ENCODE measurements at regions not wholly inside any gene's neighbourhood (a gene's known extent, or its start where the extent isn't known, plus 50 kb on each side); places are given as distances from the start of the nearest gene placed in this dataset.

- Mint-ChIP-seq H3K36me3 (ENCODE audit: insufficient read depth in 2 of 2) (no peaks in the 10 kb centered on the region), H3K27ac (no peak overlapping the region), H3K9me3 (no peaks in the 10 kb centered on the region), H3K4me1 (ENCODE audit: low read depth) (no peaks in the 10 kb centered on the region), H3K4me3 (no peak overlapping the region), H3K27me3 (ENCODE audit: low read depth) (no peaks in the 10 kb centered on the region)
- ATAC-seq (replicated peaks in 1 of 2) (no peak), DNase-seq (no peak)
Observed at GRCh38 chr2:143974262-143974661, 545.7 kb downstream of the ZEB2 start.

DNA sequence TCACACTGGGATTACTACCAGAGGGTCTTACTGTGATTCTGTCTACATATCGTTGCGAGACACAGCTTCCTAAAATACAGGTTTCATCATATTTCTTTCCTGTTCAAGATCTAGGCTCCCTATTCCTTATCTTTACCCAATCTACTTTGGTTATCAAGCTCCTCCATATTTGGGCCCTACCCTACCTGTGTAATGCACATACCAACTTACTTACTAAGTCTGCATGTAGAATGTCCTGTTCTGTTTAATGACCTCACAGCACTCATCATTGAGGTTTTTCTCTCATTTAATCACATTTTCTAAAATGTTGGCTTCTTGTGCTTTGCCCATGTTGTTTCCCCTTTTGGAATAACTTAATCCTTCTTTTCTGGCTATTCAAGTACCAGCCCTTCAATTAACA is 551.1 kb downstream of the ZEB2 start:
- Mint-ChIP-seq H3K27me3 (ENCODE audit: low read depth) (no peaks in the 10 kb centered on the region), H3K9me3 (no peaks in the 10 kb centered on the region), H3K36me3 (ENCODE audit: insufficient read depth in 2 of 2) (peaks cover 0 to 1% of the 10 kb centered on the region in 2 donors), H3K27ac (no peak overlapping the region), H3K4me3 (no peak overlapping the region), H3K4me1 (ENCODE audit: low read depth) (peaks cover 9% of the 10 kb centered on the region)
- no peak for DNase-seq
- peak; percentile 12 to 16 for ATAC-seq (replicated peaks in 1 of 2)

DNA sequence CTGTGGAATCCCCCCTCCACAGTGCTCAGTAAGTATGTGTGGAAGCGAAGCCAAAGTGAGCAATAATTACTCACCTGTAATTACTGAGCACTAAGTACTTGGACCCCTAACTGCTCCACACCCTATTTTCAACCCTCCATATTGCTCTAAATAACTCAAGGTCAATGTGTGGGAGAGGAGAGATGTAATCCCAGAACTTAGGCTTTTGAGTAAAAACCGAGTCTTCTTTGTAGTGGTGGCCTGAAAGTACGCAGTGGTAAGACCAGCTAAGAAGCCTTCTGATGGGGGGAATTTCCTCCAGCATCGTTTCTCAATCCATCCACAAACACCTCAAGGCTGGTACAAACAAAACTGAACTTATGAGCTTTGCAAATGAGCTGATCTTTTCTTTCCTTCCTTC is 551.6 kb downstream of the ZEB2 start:
- Mint-ChIP-seq H3K9me3 (no peaks in the 10 kb centered on the region), H3K27ac (no peak overlapping the region), H3K36me3 (ENCODE audit: insufficient read depth in 2 of 2) (peaks cover 0 to 1% of the 10 kb centered on the region in 2 donors), H3K4me3 (no peak overlapping the region), H3K4me1 (ENCODE audit: low read depth) (peaks cover 9% of the 10 kb centered on the region), H3K27me3 (ENCODE audit: low read depth) (no peaks in the 10 kb centered on the region)
- DNase-seq, result peak; percentile 4 to 14
- peak; percentile 90 to 91 for ATAC-seq (replicated peaks in 1 of 2)

GRCh38 chr2:143965493-143966164 is 554.3 kb downstream of the ZEB2 start:
- DNase-seq (no peak), ATAC-seq (replicated peaks in 1 of 2) (no peak)
- H3K27ac Mint-ChIP-seq, result no peak overlapping the region
- peaks cover 1 to 2% of the 10 kb centered on the region in 2 donors for H3K36me3 Mint-ChIP-seq (ENCODE audit: insufficient read depth in 2 of 2)
- peaks cover 9% of the 10 kb centered on the region for H3K4me1 Mint-ChIP-seq (ENCODE audit: low read depth)
- H3K4me3 Mint-ChIP-seq, result no peak overlapping the region
- no peaks in the 10 kb centered on the region for H3K27me3 Mint-ChIP-seq (ENCODE audit: low read depth)
- H3K9me3 Mint-ChIP-seq, result no peaks in the 10 kb centered on the region

GRCh38 chr2:143964891-143965290 is 555.0 kb downstream of the ZEB2 start:
- H3K4me3 Mint-ChIP-seq, result no peak overlapping the region
- H3K4me1 Mint-ChIP-seq (ENCODE audit: low read depth), result peaks cover 9% of the 10 kb centered on the region
- DNase-seq, result no peak
- peaks cover 3 to 5% of the 10 kb centered on the region in 2 donors for H3K36me3 Mint-ChIP-seq (ENCODE audit: insufficient read depth in 2 of 2)
- ATAC-seq (replicated peaks in 1 of 2), result no peak
- H3K27me3 Mint-ChIP-seq (ENCODE audit: low read depth), result no peaks in the 10 kb centered on the region
- H3K9me3 Mint-ChIP-seq, result peaks cover 3 to 4% of the 10 kb centered on the region in 2 donors
- H3K27ac Mint-ChIP-seq, result no peak overlapping the region

- ATAC-seq (replicated peaks in 1 of 2) (no peak), DNase-seq (no peak)
- Mint-ChIP-seq H3K4me1 (ENCODE audit: low read depth) (no peaks in the 10 kb centered on the region), H3K27me3 (ENCODE audit: low read depth) (no peaks in the 10 kb centered on the region), H3K4me3 (no peak overlapping the region), H3K27ac (no peak overlapping the region), H3K36me3 (ENCODE audit: insufficient read depth in 2 of 2) (peaks cover 4 to 5% of the 10 kb centered on the region in 2 donors), H3K9me3 (peaks cover 3 to 4% of the 10 kb centered on the region in 2 donors)
Observed at GRCh38 chr2:143960177-143960576, 559.7 kb downstream of the ZEB2 start.

GRCh38 chr2:143957321-143957720 is 562.6 kb downstream of the ZEB2 start:
- no peaks in the 10 kb centered on the region for H3K4me1 Mint-ChIP-seq (ENCODE audit: low read depth)
- ATAC-seq (replicated peaks in 1 of 2) (no peak), DNase-seq (no peak)
- no peak overlapping the region for H3K4me3 Mint-ChIP-seq
- H3K27me3 Mint-ChIP-seq (ENCODE audit: low read depth), result no peaks in the 10 kb centered on the region
- H3K27ac Mint-ChIP-seq, result no peak overlapping the region
- H3K36me3 Mint-ChIP-seq (ENCODE audit: insufficient read depth in 2 of 2), result peaks cover 4 to 5% of the 10 kb centered on the region in 2 donors
- peaks cover 3 to 4% of the 10 kb centered on the region in 2 donors for H3K9me3 Mint-ChIP-seq

- ATAC-seq (replicated peaks in 1 of 2) (no peak), DNase-seq (no peak)
- no peak overlapping the region for H3K4me3 Mint-ChIP-seq
- peaks cover 4% of the 10 kb centered on the region in 2 donors for H3K36me3 Mint-ChIP-seq (ENCODE audit: insufficient read depth in 2 of 2)
- peaks cover 3 to 4% of the 10 kb centered on the region in 2 donors for H3K9me3 Mint-ChIP-seq
- H3K4me1 Mint-ChIP-seq (ENCODE audit: low read depth), result no peaks in the 10 kb centered on the region
- H3K27me3 Mint-ChIP-seq (ENCODE audit: low read depth), result no peaks in the 10 kb centered on the region
- H3K27ac Mint-ChIP-seq, result no peak overlapping the region
Observed at GRCh38 chr2:143955401-143956065, 564.4 kb downstream of the ZEB2 start.

- no peak overlapping the region for H3K27ac Mint-ChIP-seq
- peaks cover 0 to 2% of the 10 kb centered on the region in 2 donors for H3K36me3 Mint-ChIP-seq (ENCODE audit: insufficient read depth in 2 of 2)
- H3K9me3 Mint-ChIP-seq, result no peaks in the 10 kb centered on the region
- DNase-seq (no peak), ATAC-seq (replicated peaks in 1 of 2) (no peak)
- no peaks in the 10 kb centered on the region for H3K27me3 Mint-ChIP-seq (ENCODE audit: low read depth)
- H3K4me3 Mint-ChIP-seq, result no peak overlapping the region
- H3K4me1 Mint-ChIP-seq (ENCODE audit: low read depth), result no peaks in the 10 kb centered on the region
Observed at GRCh38 chr2:143954844-143955243, 565.1 kb downstream of the ZEB2 start.

DNA sequence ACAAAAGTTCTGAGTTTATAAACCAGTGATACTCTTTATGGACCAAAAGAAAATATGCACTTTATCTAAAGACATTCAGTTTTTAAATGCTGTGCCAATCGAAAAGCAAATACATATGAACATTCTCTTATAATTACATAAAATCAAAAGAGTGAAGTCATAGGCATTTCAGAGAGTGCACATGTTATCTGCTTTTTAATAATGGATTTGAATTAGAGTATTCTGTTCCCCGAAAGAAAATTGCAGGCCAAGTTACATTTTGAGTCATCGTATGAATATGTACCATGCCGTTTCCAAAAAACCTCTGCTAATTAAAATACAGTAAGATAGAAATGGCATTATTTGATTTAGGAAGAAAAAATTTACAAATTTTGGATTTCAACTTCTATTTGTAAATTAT is 565.7 kb downstream of the ZEB2 start:
- no peak overlapping the region for H3K4me3 Mint-ChIP-seq
- no peak for DNase-seq
- no peak for ATAC-seq (replicated peaks in 1 of 2)
- H3K9me3 Mint-ChIP-seq, result no peaks in the 10 kb centered on the region
- no peaks in the 10 kb centered on the region for H3K36me3 Mint-ChIP-seq (ENCODE audit: insufficient read depth in 2 of 2)
- H3K27me3 Mint-ChIP-seq (ENCODE audit: low read depth), result no peaks in the 10 kb centered on the region
- no peaks in the 10 kb centered on the region for H3K4me1 Mint-ChIP-seq (ENCODE audit: low read depth)
- H3K27ac Mint-ChIP-seq, result no peak overlapping the region

- H3K27me3 Mint-ChIP-seq (ENCODE audit: low read depth), result no peaks in the 10 kb centered on the region
- ATAC-seq (replicated peaks in 1 of 2), result no peak
Observed at GRCh38 chr2:143953451-143954030, 566.4 kb downstream of the ZEB2 start.

DNA sequence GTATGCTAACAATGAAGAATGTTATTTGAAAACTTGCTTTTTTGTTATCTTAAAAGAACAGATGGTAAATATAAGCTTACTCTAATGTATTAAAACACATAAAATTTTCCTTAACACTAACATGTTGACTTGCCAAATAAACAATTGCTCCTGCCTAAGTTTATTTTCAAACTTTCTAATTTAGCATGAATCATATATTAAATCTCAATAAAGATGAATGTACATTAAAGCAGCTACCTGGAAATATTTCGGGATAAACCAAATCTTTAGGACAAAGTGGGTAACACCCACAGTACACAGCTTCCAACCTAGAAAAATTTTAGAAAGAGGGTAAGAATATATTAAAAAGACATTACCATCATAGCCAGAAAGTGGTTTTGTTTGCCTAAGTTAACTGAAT is 567.4 kb downstream of the ZEB2 start:
- Mint-ChIP-seq H3K4me3 (no peak overlapping the region), H3K27ac (no peak overlapping the region), H3K36me3 (ENCODE audit: insufficient read depth in 2 of 2) (no peaks in the 10 kb centered on the region), H3K9me3 (no peaks in the 10 kb centered on the region), H3K27me3 (ENCODE audit: low read depth) (no peaks in the 10 kb centered on the region), H3K4me1 (ENCODE audit: low read depth) (peaks cover 4% of the 10 kb centered on the region)
- DNase-seq (no peak), ATAC-seq (replicated peaks in 1 of 2) (no peak)

More at GRCh38 chr2:143953451-143954030, 566.4 kb downstream of the ZEB2 start:
- no peak for DNase-seq
- no peaks in the 10 kb centered on the region for H3K4me1 Mint-ChIP-seq (ENCODE audit: low read depth)
- H3K9me3 Mint-ChIP-seq, result no peaks in the 10 kb centered on the region
- no peak overlapping the region for H3K27ac Mint-ChIP-seq
- no peak overlapping the region for H3K4me3 Mint-ChIP-seq
- no peaks in the 10 kb centered on the region for H3K36me3 Mint-ChIP-seq (ENCODE audit: insufficient read depth in 2 of 2)

DNA sequence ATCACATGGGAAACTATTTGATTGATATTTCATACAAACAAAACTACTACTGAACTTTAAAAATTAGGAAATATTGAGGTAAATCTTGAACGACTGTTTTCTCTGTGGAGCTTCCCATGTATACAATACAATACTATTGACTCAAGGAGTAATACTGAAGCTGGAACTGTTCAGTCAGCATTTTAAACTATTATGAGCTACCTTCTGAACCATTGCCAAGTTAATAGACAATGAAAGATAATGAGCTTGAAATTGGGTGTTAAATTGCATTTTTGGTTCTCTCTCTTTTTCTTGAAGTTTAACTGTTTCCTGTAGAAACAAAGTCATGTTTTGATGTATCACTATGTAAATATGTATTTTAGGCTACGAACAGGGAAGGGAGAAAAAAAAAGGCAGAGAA is 569.2 kb downstream of the ZEB2 start:
- DNase-seq, result no peak
- Mint-ChIP-seq H3K4me3 (no peak overlapping the region), H3K4me1 (ENCODE audit: low read depth) (peaks cover 5% of the 10 kb centered on the region), H3K27ac (no peak overlapping the region), H3K9me3 (no peaks in the 10 kb centered on the region), H3K27me3 (ENCODE audit: low read depth) (no peaks in the 10 kb centered on the region), H3K36me3 (ENCODE audit: insufficient read depth in 2 of 2) (no peaks in the 10 kb centered on the region)
- ATAC-seq (replicated peaks in 1 of 2), result no peak
